SW 1271 (cell line): ENCODE measurements at regions not wholly inside any gene's neighbourhood (a gene's known extent, or its start where the extent isn't known, plus 50 kb on each side); places are given as distances from the start of the nearest gene placed in this dataset.
"Not testable (repeated sequence)": the region's sequence is repeated elsewhere in the genome, so short reads cannot be mapped to it uniquely, and the experiment has no call there.

Source experiments
- DNase-seq, 2 experiments: peaks; one replicate each; lab custom pipeline; 2025; lab: John Stamatoyannopoulos, UW

DNA sequence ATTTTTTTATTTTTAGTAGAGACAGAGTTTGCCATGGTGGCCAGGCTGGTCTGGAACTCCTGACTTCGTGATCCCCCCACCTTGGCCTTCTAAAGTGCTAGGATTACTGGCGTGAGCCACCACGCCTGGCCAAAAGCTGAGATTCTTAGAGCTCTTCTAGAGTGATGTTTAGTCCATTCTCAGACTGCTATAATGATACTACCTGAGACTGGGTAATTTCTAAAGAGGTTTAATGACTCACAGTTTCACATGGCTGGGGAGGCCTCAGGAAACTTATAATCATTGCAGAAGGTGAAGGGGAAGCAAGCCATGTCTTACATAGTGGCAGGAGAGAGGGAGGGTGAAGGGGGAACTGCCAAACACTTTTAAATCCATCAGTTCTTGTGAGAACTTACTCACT is 1804.9 kb upstream of the LRRTM1 start:
- no peak for DNase-seq

DNA sequence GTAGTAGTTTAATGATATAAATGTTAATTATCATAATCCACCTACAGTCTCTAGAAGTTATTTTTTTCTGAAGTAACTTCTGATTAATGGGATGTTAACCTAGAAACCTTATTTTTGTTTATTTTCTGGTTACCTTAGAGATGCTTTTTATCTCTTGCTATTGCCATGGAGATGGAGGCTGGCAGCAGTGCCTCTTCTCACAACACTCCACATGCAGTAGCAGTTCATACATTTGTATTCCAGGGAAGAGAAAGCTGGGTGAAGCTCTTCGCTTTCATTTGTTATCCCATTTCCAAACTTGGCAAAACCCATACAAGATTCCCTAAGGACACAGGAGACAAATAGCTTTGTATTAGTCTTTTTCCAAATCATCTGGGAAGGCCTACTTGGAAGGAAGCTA is 1794.1 kb upstream of the LRRTM1 start:
- no peak for DNase-seq

DNA sequence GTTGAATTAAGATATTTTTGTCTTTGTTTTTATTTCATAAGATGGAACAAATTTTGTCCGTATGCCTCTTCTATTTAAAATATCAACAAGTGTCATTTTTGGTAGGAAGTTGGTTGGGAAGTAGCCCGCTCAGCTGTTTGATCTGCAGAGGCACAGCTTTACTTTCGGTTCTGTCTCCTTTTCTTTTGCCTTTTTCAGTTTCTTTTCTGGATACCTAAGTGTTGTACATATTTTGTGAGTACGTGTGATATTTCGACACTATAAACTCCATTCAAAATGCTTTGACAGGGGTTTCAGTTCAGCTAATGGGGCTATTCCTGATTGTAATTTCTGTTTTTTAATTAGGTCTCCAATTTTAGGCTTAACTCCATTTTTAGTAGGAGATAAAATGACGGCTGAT is 1785.0 kb upstream of the LRRTM1 start:
- no peak for DNase-seq

DNA sequence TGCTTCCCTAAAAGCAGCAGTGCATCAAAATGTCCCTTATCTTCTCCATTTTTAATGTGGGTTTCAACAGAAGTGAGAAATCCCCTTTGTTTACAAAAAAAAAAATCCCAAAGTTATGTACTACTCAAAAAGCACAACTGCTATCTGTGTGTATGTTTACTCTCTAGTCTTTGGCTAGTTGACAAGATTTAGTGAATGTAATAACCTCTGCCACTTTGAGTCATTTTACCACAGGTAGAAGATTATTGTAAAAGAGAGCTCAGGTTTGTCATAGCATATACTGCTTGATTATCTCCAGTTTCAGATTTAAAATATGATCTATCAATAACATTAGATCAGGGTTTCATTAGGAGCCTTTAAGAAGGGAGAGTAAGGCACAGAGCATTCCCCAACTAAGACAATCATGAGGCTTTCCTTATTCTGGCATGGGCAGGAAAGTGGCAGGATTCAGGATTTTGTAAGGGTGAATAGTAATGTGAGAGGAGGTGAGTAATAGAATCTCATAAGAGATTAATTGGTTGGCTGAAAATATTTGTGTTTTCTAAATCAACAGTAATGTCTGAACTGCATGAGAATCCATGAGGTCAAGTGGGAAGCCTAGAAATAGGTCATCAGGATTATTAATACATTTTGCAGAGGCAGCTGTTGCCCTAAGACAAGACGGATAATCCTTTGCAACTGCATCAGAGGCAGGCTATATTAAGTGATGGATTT is 1780.3 kb upstream of the LRRTM1 start:
- DNase-seq: no peak

DNA sequence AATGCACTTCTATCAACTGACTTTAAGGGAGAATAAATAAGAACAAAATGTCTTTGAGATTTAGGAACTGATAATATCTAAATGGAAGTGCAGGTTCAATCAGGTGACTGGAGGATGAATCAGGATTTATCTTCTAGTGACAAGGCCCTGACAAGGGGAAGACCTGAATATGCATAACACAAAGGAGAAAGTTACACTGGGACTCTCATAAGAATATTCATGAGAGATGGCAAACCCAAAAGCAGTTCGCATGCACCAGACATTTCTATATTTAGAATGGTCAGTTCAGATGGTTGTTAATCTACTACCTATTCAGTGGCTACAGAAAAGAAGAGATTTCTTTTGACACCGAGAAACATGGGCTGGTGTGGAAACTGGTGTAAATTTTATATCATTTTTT is 1771.3 kb upstream of the LRRTM1 start:
- no peak for DNase-seq

DNA sequence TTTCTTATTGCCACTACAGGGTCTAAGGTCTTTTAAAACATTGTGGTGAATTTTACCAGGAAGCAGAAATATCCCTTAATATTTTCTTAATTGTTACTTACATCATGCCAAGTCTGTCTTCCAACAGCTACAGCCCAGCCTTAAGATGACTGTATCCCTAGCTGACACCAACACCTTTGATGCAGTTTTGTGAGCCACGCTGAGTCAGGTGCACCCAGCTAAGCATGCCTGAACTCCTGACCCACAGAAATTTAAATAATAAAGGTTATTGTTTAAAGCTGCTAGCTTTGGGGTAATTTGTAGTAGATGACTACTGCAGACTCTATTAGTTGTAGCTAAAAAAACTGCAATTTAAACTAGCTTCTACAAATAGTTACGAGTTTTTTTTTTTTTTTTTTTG is 1757.9 kb upstream of the LRRTM1 start:
- DNase-seq: no peak

DNA sequence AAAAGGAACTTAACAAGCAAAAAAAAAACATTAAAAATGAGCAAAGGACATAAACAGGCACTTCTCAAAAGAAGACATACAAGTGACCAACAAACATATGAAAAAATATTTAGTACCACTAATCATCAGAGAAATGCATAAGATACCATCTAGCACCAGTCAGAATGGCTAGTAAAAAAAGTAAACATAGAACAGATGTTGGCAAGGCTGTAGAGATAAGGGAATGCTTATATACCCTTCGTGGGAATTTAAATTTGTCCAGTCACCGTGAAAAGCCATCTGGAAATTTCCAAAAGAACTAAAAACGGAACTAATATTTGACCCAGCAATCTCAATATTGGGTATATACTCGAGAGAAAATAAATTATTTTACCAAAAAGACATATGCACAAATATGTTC is 1751.3 kb upstream of the LRRTM1 start:
- DNase-seq: no peak

DNA sequence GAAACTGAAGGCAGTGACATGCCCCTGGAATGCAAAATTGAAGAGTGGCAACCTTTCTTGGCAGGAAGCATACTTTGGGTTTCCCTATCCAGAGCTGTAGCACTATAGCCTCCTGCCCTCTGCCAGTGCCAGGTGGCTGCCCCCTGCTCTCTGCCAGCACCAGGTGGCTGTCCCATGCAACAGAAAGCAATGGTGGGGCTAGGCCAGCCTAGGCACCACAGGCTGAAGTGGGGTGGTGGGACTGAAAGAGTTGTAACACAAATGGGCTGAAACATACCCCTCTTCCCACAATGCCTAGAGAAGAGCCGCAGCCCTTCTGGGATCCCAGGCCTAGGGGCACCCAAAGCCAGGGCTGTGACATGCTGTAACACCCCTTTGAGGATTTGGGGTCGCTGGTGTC is 1739.3 kb upstream of the LRRTM1 start:
- DNase-seq: no peak

DNA sequence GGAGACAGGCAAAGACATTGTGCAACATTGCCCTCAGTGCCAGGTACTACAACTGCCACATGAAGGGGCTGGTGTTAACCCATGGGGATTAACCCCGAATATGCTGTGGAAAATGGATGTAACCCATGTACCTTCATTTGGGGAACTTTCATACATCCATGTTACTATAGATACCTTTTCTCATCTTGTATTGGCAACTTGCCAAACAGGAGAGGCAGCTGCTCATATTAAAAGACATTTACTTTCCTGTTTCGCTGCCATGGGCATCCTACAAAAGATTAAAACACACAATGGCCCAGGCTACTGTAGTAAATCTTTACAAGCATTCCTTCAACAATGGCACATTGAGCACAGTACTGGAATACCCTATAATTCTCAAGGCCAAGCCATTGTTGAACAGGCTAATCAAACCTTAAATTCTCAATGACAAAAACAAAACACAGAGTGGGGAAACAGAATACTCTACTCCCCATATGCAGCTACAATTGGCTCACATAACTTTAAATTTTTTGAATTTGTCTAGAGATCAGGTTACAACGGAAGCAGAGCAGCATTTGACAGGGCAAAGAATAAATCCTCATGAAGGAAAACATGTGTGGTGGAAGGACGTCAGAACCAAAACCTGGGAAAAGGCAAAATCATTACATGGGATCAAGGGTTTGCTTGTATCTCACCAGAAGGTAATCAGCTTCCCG is 1723.5 kb upstream of the LRRTM1 start:
- no peak for DNase-seq

DNA sequence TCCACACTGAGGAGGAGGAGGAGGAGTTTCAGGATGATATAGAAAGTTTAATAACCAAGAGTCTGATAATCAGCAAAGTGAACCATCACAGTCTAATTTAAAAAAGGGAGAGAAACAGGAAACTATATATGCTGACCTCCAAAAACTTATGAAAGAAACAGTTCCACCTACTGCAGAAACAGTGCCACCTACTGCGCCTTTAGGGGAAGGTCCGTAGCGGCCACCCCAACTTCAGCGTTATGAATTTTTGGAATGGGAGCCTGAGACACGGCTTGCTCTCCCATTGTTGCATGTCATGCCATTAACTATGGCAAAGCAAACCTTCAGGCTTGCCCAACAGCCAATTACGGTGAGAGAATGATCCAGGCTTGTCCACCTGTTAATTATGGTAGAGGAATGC is 1719.2 kb upstream of the LRRTM1 start:
- peak in 1 of 2 experiments; percentile 4 for DNase-seq

DNA sequence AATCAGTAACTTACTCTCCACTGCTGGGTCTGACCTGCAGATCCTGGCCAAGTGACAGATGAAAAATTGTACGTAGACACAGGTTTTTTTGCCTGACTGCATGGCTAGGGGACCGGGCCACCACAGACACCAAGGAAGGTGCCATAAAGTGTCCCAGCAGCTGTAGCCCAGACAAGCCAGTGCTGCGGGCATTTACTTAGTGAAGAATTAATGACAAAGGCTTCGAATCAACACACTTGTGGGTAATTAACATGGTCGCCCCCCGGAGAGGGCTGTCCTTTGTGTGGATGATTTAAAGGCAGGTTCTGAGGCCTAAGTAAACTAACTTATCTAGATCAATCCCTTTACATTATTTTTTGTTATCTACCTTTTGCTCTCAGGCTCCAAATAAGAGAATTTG is 1709.1 kb upstream of the LRRTM1 start:
- no peak for DNase-seq

DNA sequence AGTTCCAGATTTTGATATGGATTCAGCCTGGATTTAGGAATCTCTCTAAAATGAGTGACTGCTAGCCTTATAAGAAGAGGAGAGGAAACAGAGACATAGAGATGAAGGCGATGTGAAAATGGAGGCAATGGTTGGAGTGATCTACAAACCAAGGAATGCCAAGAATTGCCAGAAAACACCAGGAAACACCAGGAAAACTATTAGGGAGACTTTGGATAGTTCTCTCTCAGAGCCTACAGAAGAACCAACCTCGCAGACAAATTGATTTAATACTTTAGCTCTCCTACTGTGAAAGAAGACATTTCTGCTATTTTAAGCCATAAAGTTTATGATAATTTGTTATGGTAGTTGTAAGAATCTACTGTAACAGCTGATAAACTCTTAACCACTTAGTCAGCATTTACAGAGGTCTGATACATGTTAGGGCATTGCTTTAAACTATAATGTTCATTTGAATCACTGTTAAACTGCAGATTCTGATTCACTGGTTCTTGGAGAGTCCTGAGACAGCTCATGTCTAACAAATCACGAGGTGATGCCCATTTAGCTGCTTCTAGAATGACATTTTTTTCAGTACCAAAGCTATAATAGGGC is 1702.6 kb upstream of the LRRTM1 start:
- DNase-seq: no peak

DNA sequence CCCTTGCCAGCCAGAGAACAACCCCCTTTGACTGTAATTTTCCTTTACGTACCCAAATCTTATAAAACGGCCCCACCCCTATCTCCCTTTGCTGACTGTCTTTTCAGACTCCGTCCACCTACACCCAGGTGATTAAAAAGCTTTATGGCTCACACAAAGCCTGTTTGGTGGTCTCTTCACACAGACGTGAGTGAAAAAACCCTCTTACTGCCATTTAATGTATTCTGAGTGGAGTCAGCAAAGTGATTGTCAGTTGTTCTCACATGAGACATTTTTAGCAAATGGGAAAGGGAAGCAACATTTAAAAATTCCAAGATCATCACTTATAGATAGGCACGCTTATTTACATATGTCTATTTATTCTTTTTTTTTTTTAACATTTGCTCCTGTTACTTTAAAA is 1701.3 kb upstream of the LRRTM1 start:
- DNase-seq: not testable (repeated sequence)

DNA sequence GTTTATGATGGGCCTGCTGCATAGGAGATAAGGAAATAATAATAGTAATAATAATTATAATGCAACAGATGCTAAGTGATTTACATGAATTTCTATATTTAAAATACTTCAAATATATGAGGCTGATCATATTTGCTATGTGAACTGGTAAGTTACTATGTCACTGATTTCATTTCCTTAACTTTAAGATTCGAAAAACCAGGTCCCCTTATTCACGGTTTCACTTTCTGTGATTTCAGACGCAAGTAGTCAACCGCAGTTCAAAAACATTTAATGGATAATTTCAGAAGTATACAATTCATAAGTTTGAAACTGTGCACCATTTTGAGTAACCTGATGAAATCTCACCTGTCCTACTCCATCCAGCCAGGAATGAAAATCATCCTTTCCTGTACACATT is 1697.1 kb upstream of the LRRTM1 start:
- DNase-seq: no peak

DNA sequence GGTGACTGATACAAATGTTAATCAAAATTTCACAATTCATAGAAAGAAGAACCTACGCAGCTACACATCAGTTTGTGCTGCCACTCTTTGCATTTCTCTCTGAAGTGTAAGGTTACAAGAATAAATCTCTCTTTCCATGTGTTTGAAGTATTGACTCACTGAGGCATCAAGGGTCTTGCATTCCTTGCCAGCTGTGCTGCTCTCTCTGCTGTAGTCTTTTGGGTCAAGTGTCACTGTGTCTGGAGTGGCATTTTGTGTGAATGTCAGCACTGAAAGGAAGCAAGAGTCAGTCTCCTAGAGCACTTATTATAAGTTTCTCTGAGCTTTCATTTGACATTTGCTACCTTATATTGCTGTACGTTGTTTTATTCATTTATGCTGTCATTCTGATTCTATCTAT is 1696.1 kb upstream of the LRRTM1 start:
- DNase-seq: no peak

DNA sequence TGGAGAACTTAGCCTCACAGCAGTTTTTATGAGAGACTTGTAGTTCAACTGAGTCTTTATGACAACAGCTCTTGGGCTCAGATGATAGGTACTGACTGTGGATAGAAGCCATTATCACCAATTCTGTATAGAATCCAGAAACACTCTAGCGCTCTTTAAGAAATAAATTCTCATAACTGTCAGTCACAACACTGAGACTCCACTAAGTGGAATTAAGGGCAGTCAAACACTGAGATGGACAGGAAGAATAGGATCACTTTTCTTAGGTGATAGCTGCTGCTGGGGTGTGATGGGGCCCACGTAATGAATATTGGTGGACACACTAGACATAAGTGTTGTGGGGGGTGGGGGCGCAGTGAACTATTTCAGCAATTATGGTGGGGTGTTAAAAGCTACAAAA is 1691.8 kb upstream of the LRRTM1 start:
- DNase-seq: no peak

DNA sequence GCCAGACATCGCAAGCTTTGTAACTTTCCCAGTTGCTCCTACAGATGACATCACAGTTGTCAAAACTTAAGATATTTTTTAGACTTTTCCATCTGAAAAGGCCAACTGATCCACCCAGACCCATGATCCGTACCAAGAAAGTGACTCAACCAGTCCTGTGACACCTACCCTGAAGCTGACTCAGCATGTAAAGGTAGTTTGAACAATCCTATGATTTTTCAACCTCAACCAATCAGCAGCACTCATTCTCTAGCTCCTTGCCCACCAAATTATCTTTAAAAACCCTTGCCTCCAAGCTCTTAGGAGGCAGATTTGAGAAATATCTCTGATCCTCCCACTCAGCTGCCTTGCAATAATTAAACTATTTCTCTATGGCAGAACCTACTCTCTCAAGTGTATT is 1686.7 kb upstream of the LRRTM1 start:
- no peak for DNase-seq

DNA sequence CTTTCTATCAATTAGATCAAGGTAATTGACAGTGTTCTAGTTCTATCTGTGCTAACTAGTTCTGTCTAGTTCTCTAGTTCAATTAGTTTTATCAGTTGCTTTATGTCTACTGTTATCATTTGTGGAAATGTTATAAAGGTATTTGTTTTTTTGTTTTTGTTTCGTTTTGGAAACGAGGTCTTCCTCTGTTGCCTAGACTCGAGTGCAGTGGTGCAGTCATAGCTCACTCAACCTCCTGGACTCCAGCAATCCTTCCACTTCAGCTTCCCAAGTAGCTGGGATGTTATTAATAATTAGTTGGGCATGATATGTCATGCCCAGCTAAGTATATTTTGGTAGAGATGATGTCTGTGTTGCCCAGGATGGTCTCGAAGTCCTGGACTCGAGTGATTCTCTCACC is 1682.8 kb upstream of the LRRTM1 start:
- DNase-seq: no peak

DNA sequence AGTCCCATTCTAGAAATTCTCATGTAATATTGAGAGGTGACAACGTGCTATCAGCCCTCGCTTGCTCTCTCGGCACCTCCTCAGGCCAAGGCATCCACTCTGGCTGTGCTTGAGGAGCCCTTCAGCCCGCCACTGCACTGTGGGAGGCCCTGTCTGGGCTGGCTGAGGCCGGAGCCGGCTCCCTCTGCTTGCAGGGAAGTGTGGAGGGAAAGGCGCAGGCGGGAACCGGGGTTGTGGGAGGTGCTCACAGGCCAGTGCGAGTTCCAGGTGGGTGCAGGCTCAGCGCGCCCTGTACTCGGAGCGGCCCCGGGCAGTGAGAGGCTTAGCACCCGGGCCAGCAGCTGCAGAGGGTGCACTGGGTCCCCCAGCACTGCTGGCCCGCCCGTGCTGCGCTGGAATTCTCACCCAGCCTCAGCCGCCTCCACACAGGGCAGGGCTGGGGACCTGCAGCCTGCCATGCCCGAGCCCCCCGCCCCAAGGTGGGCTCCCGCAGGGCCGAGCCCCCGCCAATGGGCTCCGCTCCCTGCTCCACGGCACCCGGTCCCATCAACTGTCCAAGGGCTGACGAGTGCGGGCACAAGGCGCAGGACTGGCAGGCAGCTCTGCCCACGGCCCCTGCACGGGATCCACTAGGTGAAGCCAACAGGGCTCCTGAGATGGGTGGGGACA is 1680.6 kb upstream of the LRRTM1 start:
- DNase-seq: no peak

DNA sequence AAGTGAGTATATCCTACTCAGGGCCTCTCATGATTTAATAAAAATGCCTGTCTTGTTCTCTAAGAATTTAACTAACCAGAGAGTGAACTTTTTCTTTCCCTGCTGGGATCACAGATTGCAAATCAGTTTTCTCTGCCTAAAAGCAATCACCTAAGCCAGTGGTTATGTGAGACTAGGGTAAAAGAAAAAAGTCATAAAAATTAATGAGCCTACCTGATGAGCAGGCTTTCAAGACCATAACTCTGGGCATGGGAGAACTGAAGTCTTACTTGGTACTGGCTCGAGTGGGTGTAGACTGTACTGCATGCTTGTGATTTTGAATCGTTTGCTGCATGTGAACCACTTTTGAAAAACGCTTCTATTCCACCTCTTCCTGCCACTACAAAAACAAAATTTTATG is 1677.0 kb upstream of the LRRTM1 start:
- no peak for DNase-seq

DNA sequence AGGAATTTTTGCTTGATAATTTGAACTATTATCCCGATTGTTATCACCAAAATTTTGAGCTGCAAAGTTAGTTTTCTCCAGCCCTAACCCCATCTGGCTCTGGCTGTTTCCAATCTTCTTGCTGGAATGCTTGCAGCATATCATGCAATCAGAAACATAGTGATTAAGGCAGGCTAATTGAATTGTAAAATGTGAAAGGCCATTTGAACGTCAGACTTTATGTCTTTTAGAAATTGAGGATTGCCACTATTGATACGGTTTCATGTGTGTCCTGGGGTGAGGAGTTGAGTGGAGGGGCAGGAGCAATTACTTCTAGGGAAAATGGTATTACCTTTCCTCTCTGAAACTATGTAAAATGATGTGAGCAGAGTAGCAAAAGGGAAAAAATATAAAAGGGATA is 1674.5 kb upstream of the LRRTM1 start:
- DNase-seq: no peak

DNA sequence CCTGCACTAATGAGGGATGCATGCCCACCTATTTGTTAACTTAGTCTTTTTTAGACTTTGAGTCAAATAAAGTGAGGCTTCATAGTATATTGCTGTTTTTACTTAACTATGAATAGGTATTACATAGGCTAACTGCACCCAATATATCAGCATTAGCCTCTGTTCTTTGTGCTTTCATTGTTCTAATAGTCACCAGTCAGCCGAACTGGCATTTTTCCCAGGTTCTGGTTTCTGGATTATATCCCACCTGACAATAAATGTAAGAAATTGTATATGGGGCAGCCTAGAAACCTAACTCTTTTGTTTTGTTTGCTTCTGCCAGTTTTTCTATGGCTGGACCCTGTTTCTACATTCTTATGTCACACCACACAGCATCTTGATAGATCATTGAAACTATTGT is 1672.4 kb upstream of the LRRTM1 start:
- DNase-seq: no peak

DNA sequence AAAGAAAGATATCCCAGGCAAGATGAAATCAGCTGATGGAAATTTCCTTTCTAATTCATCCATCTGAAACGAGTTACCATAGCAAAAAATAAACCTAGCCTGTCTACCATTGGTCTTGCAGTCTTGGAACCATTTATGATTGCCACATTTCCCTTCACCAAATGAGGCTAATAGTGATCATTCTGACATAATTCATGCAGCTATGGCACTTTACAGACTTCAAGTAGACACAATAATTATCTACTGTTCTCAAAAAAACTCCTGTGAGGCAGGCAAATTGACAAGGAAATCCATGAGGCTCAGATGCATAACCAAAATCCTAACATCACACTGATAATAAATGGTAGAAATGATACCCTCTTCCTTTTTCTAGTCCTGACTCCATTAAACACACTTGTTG is 1669.7 kb upstream of the LRRTM1 start:
- no peak for DNase-seq
